ENCODE measurements at regions not wholly inside any gene's neighbourhood (a gene's known extent, or its start where the extent isn't known, plus 50 kb on each side); places are given as distances from the start of the nearest gene placed in this dataset.

DNA sequence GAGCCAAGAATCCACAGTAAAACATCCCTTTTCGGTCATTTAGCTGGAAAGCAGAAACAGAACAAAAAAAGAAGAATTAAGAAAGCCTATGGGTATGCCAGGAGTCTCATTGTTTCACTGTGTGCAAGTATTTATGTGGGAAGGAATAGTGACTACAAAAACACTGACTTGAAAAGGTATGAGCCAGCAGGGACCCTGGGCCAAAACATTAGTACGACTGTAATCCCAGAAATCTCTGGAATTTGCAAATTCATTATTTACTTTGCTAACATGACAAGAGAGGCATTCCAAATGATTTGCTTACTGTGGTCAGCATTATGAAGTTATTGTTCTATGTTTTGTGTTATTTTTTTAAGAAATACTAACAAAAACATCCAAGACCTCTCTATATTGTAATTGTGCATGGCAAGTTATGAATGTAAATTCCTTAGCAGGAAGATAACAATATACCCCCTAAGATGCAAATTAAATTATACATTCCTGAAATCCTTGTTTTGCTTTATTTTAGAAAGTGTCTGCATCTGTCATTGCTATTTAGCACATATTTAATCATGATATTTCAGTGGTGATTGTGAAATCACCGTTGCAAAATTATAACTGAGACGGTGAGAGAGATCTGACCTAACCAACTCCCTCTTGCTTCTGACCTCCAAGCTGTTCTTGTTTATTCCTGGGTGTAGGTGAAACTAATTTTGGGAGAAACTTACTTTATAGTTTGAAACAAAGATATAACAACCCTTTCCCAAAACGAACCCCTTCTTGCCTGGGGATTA is 299.2 kb downstream of the ZPLD1 start:
- TF ChIP-seq, protein P1, sequence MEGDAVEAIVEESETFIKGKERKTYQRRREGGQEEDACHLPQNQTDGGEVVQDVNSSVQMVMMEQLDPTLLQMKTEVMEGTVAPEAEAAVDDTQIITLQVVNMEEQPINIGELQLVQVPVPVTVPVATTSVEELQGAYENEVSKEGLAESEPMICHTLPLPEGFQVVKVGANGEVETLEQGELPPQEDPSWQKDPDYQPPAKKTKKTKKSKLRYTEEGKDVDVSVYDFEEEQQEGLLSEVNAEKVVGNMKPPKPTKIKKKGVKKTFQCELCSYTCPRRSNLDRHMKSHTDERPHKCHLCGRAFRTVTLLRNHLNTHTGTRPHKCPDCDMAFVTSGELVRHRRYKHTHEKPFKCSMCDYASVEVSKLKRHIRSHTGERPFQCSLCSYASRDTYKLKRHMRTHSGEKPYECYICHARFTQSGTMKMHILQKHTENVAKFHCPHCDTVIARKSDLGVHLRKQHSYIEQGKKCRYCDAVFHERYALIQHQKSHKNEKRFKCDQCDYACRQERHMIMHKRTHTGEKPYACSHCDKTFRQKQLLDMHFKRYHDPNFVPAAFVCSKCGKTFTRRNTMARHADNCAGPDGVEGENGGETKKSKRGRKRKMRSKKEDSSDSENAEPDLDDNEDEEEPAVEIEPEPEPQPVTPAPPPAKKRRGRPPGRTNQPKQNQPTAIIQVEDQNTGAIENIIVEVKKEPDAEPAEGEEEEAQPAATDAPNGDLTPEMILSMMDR (IDR thresholded peaks at IDR 0.05), result no peak
- no peak for DNase-seq (ENCODE audit: low spot score)
- ATAC-seq (ENCODE audit: low FRiP score), result peak; percentile 71

DNA sequence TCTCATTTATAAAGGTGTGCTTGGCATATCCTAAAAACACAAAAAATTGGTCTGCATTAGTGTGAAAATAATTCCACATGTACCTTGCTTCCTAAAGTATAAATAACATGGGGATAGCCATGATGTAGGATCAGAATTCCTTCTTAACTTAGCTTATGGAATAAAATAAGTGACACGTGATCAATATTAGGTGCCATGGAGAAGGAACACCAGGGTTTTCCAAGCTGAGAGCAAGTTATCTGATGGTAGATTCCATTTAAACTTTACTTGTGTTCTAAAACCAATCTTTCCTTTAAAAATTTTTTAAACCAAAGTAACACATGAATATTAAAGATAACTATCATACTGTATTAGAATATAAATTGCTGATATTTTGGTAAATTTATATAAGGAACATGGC is 300.5 kb downstream of the ZPLD1 start:
- no peak for DNase-seq (ENCODE audit: low spot score)
- TF ChIP-seq, protein P1 (IDR thresholded peaks at IDR 0.05), result no peak
- ATAC-seq (ENCODE audit: low FRiP score), result no peak

DNA sequence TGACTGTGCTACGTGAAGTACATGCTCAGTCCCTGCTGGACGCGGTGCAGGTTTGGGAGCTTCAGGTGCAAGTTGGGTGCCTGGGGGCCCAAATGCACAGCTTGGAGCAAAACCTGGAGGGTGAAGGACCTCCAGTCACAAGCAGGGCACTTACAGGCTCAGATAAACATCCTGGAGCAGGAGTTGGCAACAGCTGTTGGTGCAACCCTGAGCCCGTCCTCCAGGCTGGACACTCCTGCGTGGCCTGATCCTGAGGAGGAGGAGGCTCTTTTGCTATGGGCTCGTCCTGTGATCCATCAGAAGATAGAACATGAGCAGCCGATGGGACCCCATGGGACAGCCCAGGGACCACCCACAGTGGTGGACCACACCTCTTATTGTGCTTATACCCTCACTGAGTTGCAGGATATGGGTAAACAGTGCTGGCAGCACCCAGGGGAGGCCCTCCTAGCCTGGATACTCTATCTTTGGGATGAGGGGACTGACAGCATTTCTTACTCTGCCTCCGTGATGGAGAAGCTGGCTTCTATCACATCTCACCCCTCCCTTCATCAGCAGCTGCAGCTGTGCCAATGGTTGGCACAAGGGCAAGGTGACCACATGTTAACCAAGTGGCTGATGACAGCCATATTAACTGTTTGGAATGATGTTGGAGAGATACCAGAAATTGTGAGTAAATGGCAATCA is 301.6 kb downstream of the ZPLD1 start:
- ATAC-seq (ENCODE audit: low FRiP score), result no peak
- DNase-seq (ENCODE audit: low spot score), result no peak
- TF ChIP-seq, protein P1 (IDR thresholded peaks at IDR 0.05), result no peak

DNA sequence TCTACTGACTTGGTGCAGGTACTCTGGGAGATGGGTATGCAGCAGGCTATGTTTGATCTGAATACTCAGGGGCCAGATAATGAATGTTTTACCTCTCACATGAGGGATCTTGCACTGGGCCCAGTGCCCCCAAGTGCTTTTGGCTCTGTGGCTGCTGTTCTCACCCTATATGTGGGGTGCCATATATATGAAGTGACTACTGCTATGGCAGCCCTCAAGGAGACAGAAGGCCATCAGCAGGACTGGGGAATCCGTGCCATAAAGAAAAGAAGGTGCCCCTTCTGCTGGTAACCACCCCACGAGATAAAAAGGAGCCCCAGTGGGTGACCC is 302.1 kb downstream of the ZPLD1 start:
- no peak for DNase-seq (ENCODE audit: low spot score)
- ATAC-seq (ENCODE audit: low FRiP score), result no peak
- TF ChIP-seq, protein P1 (IDR thresholded peaks at IDR 0.05), result no peak

DNA sequence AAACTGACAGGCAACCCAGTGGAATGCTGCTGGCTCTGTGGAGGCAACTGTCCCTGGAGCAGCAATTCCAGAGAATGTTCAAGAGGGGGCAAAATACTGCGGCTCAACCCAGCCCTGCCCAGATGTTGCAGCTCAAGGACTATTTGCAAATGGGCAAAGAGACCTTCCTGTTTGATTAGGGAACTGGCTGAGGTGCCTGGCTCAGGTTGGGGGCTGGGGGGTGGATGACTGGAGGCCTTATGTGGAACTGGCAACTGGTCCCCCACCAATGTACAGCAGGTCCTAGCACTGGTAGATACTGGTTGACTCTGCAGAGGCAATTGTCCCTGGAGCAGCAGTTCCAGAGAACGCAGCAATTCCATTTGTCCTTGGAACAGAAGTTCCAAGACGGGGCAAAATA is 302.5 kb downstream of the ZPLD1 start:
- no peak for DNase-seq (ENCODE audit: low spot score)

DNA sequence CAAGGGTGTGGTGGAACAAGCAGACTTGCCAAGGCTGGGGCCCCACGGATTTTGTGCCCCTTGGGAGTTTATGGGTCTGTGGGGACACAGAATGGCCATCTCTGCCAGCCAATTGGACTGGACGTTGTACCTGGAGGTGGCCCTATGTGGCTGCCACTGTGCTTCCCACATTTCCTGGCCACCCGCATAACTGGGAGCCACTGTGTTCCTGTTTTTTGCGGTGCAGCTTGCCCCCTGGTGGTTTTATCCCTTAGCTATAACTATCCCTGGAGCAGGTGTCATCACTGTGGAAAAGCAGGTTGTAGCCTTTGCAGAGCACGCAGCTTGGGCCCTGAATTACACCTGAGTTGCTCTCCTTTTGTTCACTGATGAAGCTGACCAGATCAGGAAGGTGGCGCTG is 306.3 kb downstream of the ZPLD1 start:
- TF ChIP-seq, protein P1 (IDR thresholded peaks at IDR 0.05), result no peak
- ATAC-seq (ENCODE audit: low FRiP score) (no peak), DNase-seq (ENCODE audit: low spot score) (no peak)

More for the DNA sequence above, 302.5 kb downstream of the ZPLD1 start:
- TF ChIP-seq, protein P1 (IDR thresholded peaks at IDR 0.05), result no peak
- ATAC-seq (ENCODE audit: low FRiP score), result no peak

DNA sequence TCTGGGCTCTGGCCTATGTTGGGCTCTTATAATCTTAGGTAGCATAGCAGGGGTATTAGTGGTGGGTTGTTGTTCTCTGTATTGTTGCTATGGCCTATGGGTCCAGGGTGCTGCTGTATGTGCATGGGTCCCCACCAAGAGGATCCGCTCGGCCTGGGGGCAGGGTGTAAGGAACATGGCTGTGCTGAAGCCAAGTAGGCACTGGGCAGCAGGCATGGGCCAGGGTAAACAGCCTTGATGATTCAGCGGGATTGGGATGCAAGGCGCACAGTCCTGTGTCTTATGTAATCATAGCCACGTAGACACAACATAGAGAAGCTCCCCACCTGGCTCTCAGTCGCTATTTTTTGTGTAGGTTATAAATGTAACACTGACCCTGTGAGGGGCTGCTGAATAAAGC is 306.9 kb downstream of the ZPLD1 start:
- no peak for DNase-seq (ENCODE audit: low spot score)
- no peak for ATAC-seq (ENCODE audit: low FRiP score)
- TF ChIP-seq, protein P1 (IDR thresholded peaks at IDR 0.05), result no peak
